Neuronal stem cell (in vitro differentiated cells): ENCODE measurements at regions not wholly inside any gene's neighbourhood (a gene's known extent, or its start where the extent isn't known, plus 50 kb on each side); places are given as distances from the start of the nearest gene placed in this dataset.

ENCODE experiments used
- DNase-seq: peaks from one replicate; pipeline ENCODE4 v3.0.0-alpha.2; 2013; ENCODE audit warnings: low spot score
- H2AFZ ChIP-seq: one replicate; pipeline ENCODE4 v1.6.1; 2013; ENCODE audit warnings: mild to moderate bottlenecking, low read length, inconsistent platforms
- H2AK5ac ChIP-seq: 2 replicates; pipeline ENCODE4 v1.6.1; 2013; ENCODE audit warnings: low read depth, mild to moderate bottlenecking, inconsistent platforms, low read length, moderate library complexity, mixed read lengths
- H2BK120ac ChIP-seq: 2 replicates; pipeline ENCODE4 v1.6.1; 2013; ENCODE audit warnings: low read depth, mild to moderate bottlenecking, inconsistent platforms, low read length, moderate library complexity, mixed read lengths
- H2BK12ac ChIP-seq: one replicate; pipeline ENCODE4 v1.6.1; 2013; ENCODE audit warnings: low read length, inconsistent platforms
- H2BK15ac ChIP-seq: 2 replicates; pipeline ENCODE4 v1.6.1; 2013; ENCODE audit warnings: mild to moderate bottlenecking, low read length, inconsistent platforms, mixed read lengths
- H2BK5ac ChIP-seq: one replicate; pipeline ENCODE4 v1.6.1; 2013; ENCODE audit warnings: inconsistent platforms, mild to moderate bottlenecking, low read length, moderate library complexity
- H3K14ac ChIP-seq: one replicate; pipeline ENCODE4 v1.6.1; 2013; ENCODE audit warnings: low read length, inconsistent platforms
- H3K18ac ChIP-seq: 2 replicates; pipeline ENCODE4 v1.6.1; 2013; ENCODE audit warnings: low read length, inconsistent platforms
- H3K23ac ChIP-seq: 2 replicates; pipeline ENCODE4 v1.6.1; 2013; ENCODE audit warnings: low read depth, mild to moderate bottlenecking, mixed read lengths, low read length, inconsistent platforms; ENCODE audit not compliant: poor library complexity
- H3K27ac ChIP-seq: replicated peaks from 3 replicates; pipeline ENCODE4 v1.5.1; 2013; ENCODE audit warnings: low read length, inconsistent platforms
- H3K27me3 ChIP-seq, 3 experiments: 2 replicates each; pipeline ENCODE4 v1.6.1; 2013; ENCODE audit warnings: low read length in 3 of 3, mild to moderate bottlenecking in 2 of 3, inconsistent platforms in 1 of 3, low read depth in 1 of 3, mixed read lengths in 1 of 3, moderate library complexity in 1 of 3; ENCODE audit not compliant: control insufficient read depth in 3 of 3, insufficient read depth in 3 of 3
- H3K36me3 ChIP-seq, 2 donors: replicated peaks in 1 of 2; 2 replicates each; pipeline ENCODE4 v1.6.1; 2013; ENCODE audit warnings: low read length in 2 of 2; ENCODE audit not compliant: control insufficient read depth in 2 of 2, insufficient read depth in 2 of 2
- H3K4ac ChIP-seq: 2 replicates; pipeline ENCODE4 v1.6.1; 2013; ENCODE audit warnings: inconsistent platforms, mild to moderate bottlenecking, low read length, moderate library complexity
- H3K4me1 ChIP-seq, 2 donors: 1 replicate in 1 of 2; 2 replicates in 1 of 2; pipeline ENCODE4 v1.6.1; 2013; ENCODE audit warnings: low read length in 2 of 2, low read depth in 1 of 2; ENCODE audit not compliant: control insufficient read depth in 2 of 2, insufficient read depth in 1 of 2
- H3K4me2 ChIP-seq: one replicate; pipeline ENCODE4 v1.6.1; 2013; ENCODE audit warnings: mild to moderate bottlenecking, low read length, inconsistent platforms; ENCODE audit not compliant: insufficient read depth, poor library complexity, severe bottlenecking
- H3K4me3 ChIP-seq, 2 donors: 2 replicates each; pipeline ENCODE4 v1.5.1; 2013; ENCODE audit warnings: low read length in 2 of 2, mild to moderate bottlenecking in 2 of 2, inconsistent platforms in 1 of 2, moderate library complexity in 1 of 2
- H3K79me1 ChIP-seq: one replicate; pipeline ENCODE4 v1.6.1; 2013; ENCODE audit warnings: low read depth, mild to moderate bottlenecking, inconsistent platforms, low read length, moderate library complexity
- H3K9ac ChIP-seq: one replicate; pipeline ENCODE4 v1.6.1; 2013; ENCODE audit warnings: mild to moderate bottlenecking, low read depth, low read length, inconsistent platforms; ENCODE audit not compliant: poor library complexity
- H3K9me3 ChIP-seq, 2 donors: replicated peaks in 1 of 2; 2 replicates each; pipeline versions ENCODE3 to v1.6.1; 2013; ENCODE audit warnings: low read length in 2 of 2, mild to moderate bottlenecking in 2 of 2, inconsistent platforms in 1 of 2, low read depth in 1 of 2, mixed read lengths in 1 of 2, moderate library complexity in 1 of 2; ENCODE audit not compliant: control insufficient read depth in 2 of 2, insufficient read depth in 1 of 2
- H4K8ac ChIP-seq: one replicate; pipeline ENCODE4 v1.6.1; 2013; ENCODE audit warnings: low read depth, mild to moderate bottlenecking, inconsistent platforms, low read length, moderate library complexity
- H4K91ac ChIP-seq: one replicate; pipeline ENCODE4 v1.6.1; 2013; ENCODE audit warnings: low read length, low read depth, mild to moderate bottlenecking, inconsistent platforms; ENCODE audit not compliant: poor library complexity
- WGBS, 2 donors: extraction: QIAGEN DNeasy Blood & Tissue Kit; methylation state at CpG; one replicate each; pipeline ENCODE4 v1.1.7; 2013; ENCODE audit warnings: missing lambda C conversion rate in 2 of 2, mixed read lengths in 1 of 2; ENCODE audit not compliant: insufficient read length in 2 of 2, insufficient replicate concordance in 1 of 2; ENCODE audit errors: extremely low coverage in 2 of 2; 5-methylcytosine and 5-hydroxymethylcytosine counted together

DNA sequence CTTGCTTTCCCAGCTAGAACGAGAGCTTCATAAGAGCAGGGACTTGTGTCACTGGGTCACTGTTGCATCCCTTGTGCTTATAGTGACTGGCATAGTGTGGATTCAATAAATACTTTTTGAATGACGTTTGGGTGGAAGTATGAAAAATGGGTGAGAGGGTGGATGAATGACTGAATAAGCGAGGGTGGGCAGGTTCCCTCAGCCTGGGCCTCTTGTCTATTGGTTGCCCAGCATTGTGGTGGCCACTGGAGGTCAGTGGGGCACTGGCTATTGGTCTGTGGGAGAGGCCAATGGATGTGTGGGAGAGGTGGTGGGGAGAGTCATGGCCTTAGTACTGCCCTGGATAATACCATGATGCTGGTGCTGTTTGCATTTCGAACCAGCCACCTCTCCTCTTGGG lies 93.8 kb upstream of the SKOR2 start:
- Histone ChIP-seq H3K79me1 (no peaks in the 10 kb centered on the region), H3K18ac (no peak overlapping the region), H4K91ac (no peak overlapping the region), H4K8ac (no peak overlapping the region), H2AFZ (no peak overlapping the region), H2BK12ac (no peak overlapping the region), H2BK15ac (no peak overlapping the region), H2BK5ac (no peak overlapping the region), H3K9ac (no peak overlapping the region), H3K14ac (no peak overlapping the region), H3K4me3 (no peak overlapping the region), H3K4me2 (no peak overlapping the region), H3K4me1 (no peaks in the 10 kb centered on the region), H3K9me3 (no peaks in the 10 kb centered on the region), H2BK120ac (no peak overlapping the region), H3K23ac (no peak overlapping the region), H3K4ac (no peak overlapping the region), H3K27me3 (no peaks in the 10 kb centered on the region), H2AK5ac (no peak overlapping the region), H3K36me3 (no peaks in the 10 kb centered on the region), H3K27ac (no peak overlapping the region)
- DNase-seq, result no peak
- 100% methylated on average over 1 of the region's 4 CpGs; no CpG with 5 or more reads in 1 of the 2 donors for WGBS, 2 donors

DNA sequence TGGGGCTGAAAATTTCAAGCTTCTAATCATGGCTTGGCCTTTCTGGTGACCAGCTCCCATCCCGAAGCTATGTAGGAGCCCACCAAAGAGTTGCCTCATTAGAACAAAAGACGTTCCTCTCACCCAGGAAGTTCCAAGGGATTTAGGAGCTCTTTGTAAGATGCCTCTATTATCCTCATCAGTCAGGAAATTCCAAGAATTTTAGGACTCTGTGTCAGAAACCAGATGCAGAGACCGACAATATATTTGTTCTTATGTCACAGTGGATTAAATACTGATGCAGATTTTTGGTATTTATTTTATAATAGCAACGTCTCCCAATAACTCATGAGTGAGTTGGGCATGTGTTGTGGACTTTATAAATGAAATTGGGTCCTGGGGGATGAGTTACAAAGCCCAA lies 91.8 kb upstream of the SKOR2 start:
- Histone ChIP-seq H2BK15ac (no peak overlapping the region), H2AFZ (no peak overlapping the region), H4K8ac (no peak overlapping the region), H4K91ac (no peak overlapping the region), H2BK5ac (no peak overlapping the region), H2BK12ac (no peak overlapping the region), H3K4me3 (no peak overlapping the region), H2AK5ac (no peak overlapping the region), H3K27me3 (no peaks in the 10 kb centered on the region), H2BK120ac (no peak overlapping the region), H3K9ac (no peak overlapping the region), H3K23ac (no peak overlapping the region), H3K4me2 (no peak overlapping the region), H3K14ac (no peak overlapping the region), H3K36me3 (no peaks in the 10 kb centered on the region), H3K79me1 (no peaks in the 10 kb centered on the region), H3K4me1 (no peaks in the 10 kb centered on the region), H3K18ac (no peak overlapping the region), H3K9me3 (no peaks in the 10 kb centered on the region), H3K27ac (no peak overlapping the region), H3K4ac (no peak overlapping the region)
- DNase-seq, result no peak
- no CpG with 5 or more reads among the region's 4 CpGs for WGBS, 2 donors

DNA sequence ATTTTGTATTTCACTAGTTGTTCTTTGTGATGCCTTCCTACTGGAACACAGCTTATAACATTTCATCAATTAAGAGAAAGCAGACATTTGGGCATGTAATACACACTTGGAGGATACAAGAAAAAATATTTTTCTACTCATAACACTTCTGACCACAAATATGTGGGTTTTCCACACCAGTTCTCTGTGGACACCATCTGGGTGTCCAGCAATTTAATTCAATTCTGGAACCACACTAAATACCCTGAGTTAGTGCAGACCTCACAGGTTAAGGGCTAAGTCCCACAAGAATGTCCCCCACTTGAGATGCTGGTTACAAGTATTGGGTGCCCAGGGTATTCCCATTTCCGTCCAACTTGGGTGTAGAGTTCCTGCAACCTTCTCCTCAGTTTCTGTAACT lies 91.1 kb upstream of the SKOR2 start:
- H2AFZ ChIP-seq, result no peak overlapping the region
- H3K4me3 ChIP-seq, result no peak overlapping the region
- H3K27me3 ChIP-seq, result no peaks in the 10 kb centered on the region
- H3K79me1 ChIP-seq, result no peaks in the 10 kb centered on the region
- no peak for DNase-seq
- no peak overlapping the region for H3K27ac ChIP-seq
- no peak overlapping the region for H4K91ac ChIP-seq
- H3K18ac ChIP-seq, result no peak overlapping the region
- no peak overlapping the region for H2BK12ac ChIP-seq
- no peaks in the 10 kb centered on the region for H3K36me3 ChIP-seq
- no peak overlapping the region for H2BK120ac ChIP-seq
- no peak overlapping the region for H2BK5ac ChIP-seq
- no peaks in the 10 kb centered on the region for H3K4me1 ChIP-seq
- H4K8ac ChIP-seq, result no peak overlapping the region
- H3K9ac ChIP-seq, result no peak overlapping the region
- no peak overlapping the region for H3K14ac ChIP-seq
- no peaks in the 10 kb centered on the region for H3K9me3 ChIP-seq
- no peak overlapping the region for H3K4ac ChIP-seq
- no peak overlapping the region for H3K4me2 ChIP-seq
- H2AK5ac ChIP-seq, result no peak overlapping the region
- no peak overlapping the region for H2BK15ac ChIP-seq
- H3K23ac ChIP-seq, result no peak overlapping the region
- WGBS, 2 donors, result no CpG with 5 or more reads among the region's 1 CpG

DNA sequence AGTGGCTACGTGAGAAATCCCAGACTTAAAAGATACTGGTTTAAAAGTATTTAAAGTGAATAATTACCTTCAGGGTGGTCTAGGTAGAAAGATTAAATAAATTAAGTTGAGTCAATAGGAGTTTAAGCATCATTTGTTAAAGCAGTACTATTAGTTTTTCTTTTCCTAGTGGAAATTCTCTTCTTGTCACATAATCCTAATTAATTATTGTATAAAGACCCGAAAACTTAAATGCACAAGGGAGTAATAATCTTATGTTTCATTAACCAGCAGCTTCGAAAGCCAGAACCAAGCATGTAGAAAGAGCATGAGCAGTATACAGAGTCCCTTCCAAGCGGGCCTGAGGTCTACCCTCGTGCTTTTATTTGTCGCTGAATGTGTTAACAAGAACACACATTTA lies 90.2 kb upstream of the SKOR2 start:
- no peak overlapping the region for H2BK15ac ChIP-seq
- H3K9ac ChIP-seq, result no peak overlapping the region
- no peak overlapping the region for H3K27ac ChIP-seq
- no peak overlapping the region for H3K23ac ChIP-seq
- no peaks in the 10 kb centered on the region for H3K27me3 ChIP-seq
- DNase-seq, result no peak
- H3K14ac ChIP-seq, result no peak overlapping the region
- H3K36me3 ChIP-seq, result no peaks in the 10 kb centered on the region
- H3K4ac ChIP-seq, result no peak overlapping the region
- H2BK5ac ChIP-seq, result no peak overlapping the region
- no peak overlapping the region for H4K8ac ChIP-seq
- no peak overlapping the region for H3K18ac ChIP-seq
- no peak overlapping the region for H2BK12ac ChIP-seq
- no CpG with 5 or more reads among the region's 6 CpGs for WGBS, 2 donors
- H3K4me3 ChIP-seq, result no peak overlapping the region
- no peaks in the 10 kb centered on the region for H3K9me3 ChIP-seq
- no peak overlapping the region for H3K4me2 ChIP-seq
- H3K4me1 ChIP-seq, result no peaks in the 10 kb centered on the region
- H4K91ac ChIP-seq, result no peak overlapping the region
- H3K79me1 ChIP-seq, result no peaks in the 10 kb centered on the region
- H2AK5ac ChIP-seq, result no peak overlapping the region
- no peak overlapping the region for H2BK120ac ChIP-seq
- H2AFZ ChIP-seq, result no peak overlapping the region
